ENCODE measurements at regions not wholly inside any gene's neighbourhood (a gene's known extent, or its start where the extent isn't known, plus 50 kb on each side); places are given as distances from the start of the nearest gene placed in this dataset.
A peak's percentile ranks its signal among the peaks of the same experiment; 100 is the strongest.

DNA sequence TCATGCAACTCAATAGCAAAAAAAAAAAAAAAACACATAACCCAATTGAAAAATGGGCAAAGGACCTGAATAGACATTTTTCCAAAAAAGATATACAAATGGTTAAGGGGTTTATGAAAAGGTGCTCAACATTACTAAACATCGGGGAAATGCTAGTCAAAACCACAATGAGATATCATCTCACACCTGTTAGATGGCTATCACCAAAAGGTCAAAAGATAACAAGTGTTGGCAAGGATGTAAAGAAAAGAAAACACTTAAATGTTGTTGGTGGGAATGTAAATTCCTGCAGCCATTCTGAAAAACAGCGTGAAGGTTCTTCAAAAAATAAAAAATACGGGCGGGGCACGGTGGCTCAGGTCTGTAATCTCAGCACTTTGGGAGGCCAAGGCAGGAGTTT, 112.4 kb upstream of the CAB39 start:
- peaks cover 17% of the 10 kb centered on the region for H3K4me1 ChIP-seq (ENCODE audit: low read length)
- no peaks in the 10 kb centered on the region for H4K20me1 ChIP-seq (ENCODE audit: insufficient read depth, low read length)
- no peaks in the 10 kb centered on the region for H3K79me2 ChIP-seq (ENCODE audit: low read length)
- H3K36me3 ChIP-seq (replicated peaks; ENCODE audit: insufficient read depth, low read length): no peaks in the 10 kb centered on the region
- no peak overlapping the region for H3K9ac ChIP-seq (ENCODE audit: low read length)
- H3K27ac ChIP-seq (ENCODE audit: low read length): peak overlapping the region; percentile 4; the same call in 1 of the 2 replicates
- H3F3A ChIP-seq (ENCODE audit: insufficient read depth, low read length): peaks cover 7% of the 10 kb centered on the region
- no peaks in the 10 kb centered on the region for H3K9me2 ChIP-seq (replicated peaks; ENCODE audit: insufficient read depth, low read length)
- H3K27me3 ChIP-seq (replicated peaks; ENCODE audit: insufficient read depth, low read length): no peaks in the 10 kb centered on the region
- H3K9me3 ChIP-seq (replicated peaks; ENCODE audit: insufficient read depth, low read length): no peaks in the 10 kb centered on the region
- H2AFZ ChIP-seq (ENCODE audit: low read length): no peak overlapping the region
- no peak overlapping the region for H3K4me2 ChIP-seq (ENCODE audit: low read depth, low read length)
- no peak for TF ChIP-seq EZH2phosphoT487 (IDR thresholded peaks at IDR 0.05; ENCODE audit: low read length)
- TF ChIP-seq EZH2 (optimal IDR thresholded peaks at IDR 0.05; ENCODE audit: low read depth, low read length): no peak
- TF ChIP-seq, protein P1, sequence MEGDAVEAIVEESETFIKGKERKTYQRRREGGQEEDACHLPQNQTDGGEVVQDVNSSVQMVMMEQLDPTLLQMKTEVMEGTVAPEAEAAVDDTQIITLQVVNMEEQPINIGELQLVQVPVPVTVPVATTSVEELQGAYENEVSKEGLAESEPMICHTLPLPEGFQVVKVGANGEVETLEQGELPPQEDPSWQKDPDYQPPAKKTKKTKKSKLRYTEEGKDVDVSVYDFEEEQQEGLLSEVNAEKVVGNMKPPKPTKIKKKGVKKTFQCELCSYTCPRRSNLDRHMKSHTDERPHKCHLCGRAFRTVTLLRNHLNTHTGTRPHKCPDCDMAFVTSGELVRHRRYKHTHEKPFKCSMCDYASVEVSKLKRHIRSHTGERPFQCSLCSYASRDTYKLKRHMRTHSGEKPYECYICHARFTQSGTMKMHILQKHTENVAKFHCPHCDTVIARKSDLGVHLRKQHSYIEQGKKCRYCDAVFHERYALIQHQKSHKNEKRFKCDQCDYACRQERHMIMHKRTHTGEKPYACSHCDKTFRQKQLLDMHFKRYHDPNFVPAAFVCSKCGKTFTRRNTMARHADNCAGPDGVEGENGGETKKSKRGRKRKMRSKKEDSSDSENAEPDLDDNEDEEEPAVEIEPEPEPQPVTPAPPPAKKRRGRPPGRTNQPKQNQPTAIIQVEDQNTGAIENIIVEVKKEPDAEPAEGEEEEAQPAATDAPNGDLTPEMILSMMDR (IDR thresholded peaks at IDR 0.05; ENCODE audit: low read length): no peak
- H3K4me3 ChIP-seq (ENCODE audit: low read length): no peak overlapping the region
- DNase-seq: peak; percentile 44

DNA sequence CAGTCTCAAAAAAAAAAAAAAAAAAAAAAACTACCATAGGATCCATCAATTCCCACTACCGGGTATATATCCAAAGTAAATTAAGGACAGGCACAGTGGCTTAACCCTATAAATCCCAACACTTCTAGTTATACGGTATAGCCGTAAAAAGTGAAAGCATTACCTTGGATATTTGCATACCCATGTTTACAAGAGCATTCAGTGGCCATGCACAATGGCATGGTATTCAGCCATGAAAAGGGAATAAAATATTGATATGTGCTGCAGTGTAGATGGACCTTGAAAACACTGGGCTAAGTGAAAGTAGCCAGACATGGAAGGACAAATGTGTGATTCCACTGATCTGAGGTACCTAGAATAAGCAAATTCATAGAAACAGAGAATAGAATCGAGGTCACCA, 111.8 kb upstream of the CAB39 start:
- peaks cover 7% of the 10 kb centered on the region for H3F3A ChIP-seq (ENCODE audit: insufficient read depth, low read length)
- peaks cover 17% of the 10 kb centered on the region for H3K4me1 ChIP-seq (ENCODE audit: low read length)
- no peak overlapping the region for H2AFZ ChIP-seq (ENCODE audit: low read length)
- H3K9ac ChIP-seq (ENCODE audit: low read length): no peak overlapping the region
- H3K36me3 ChIP-seq (replicated peaks; ENCODE audit: insufficient read depth, low read length): no peaks in the 10 kb centered on the region
- H3K4me3 ChIP-seq (ENCODE audit: low read length): no peak overlapping the region
- H4K20me1 ChIP-seq (ENCODE audit: insufficient read depth, low read length): no peaks in the 10 kb centered on the region
- H3K79me2 ChIP-seq (ENCODE audit: low read length): no peaks in the 10 kb centered on the region
- H3K9me3 ChIP-seq (replicated peaks; ENCODE audit: insufficient read depth, low read length): no peaks in the 10 kb centered on the region
- H3K9me2 ChIP-seq (replicated peaks; ENCODE audit: insufficient read depth, low read length): no peaks in the 10 kb centered on the region
- TF ChIP-seq, protein P1 (IDR thresholded peaks at IDR 0.05; ENCODE audit: low read length): no peak
- TF ChIP-seq EZH2phosphoT487 (IDR thresholded peaks at IDR 0.05; ENCODE audit: low read length) (no peak), EZH2 (optimal IDR thresholded peaks at IDR 0.05; ENCODE audit: low read depth, low read length) (no peak)
- H3K4me2 ChIP-seq (ENCODE audit: low read depth, low read length): no peak overlapping the region
- H3K27me3 ChIP-seq (replicated peaks; ENCODE audit: insufficient read depth, low read length): no peaks in the 10 kb centered on the region
- DNase-seq: no peak
- no peak overlapping the region for H3K27ac ChIP-seq (ENCODE audit: low read length)

DNA sequence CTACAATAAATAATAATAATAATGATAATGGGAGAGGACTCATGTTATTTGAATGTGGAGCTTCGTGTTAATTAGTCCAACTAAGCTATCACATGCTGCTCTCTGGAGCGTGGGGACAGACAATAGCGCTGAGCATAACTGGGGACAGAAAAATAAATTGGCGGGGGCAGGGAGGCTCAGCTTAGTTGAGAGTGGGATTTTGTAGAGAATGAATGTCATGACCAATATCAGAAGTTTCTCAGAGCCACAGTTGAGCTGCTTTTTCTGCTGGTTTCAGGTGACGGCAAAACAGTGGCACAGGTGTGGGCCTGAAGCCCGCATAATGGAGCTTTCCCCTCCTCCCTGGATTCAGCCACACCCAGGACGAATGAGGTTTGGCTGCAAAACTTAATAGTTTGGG, 111.1 kb upstream of the CAB39 start:
- peaks cover 17% of the 10 kb centered on the region for H3K4me1 ChIP-seq (ENCODE audit: low read length)
- no peaks in the 10 kb centered on the region for H4K20me1 ChIP-seq (ENCODE audit: insufficient read depth, low read length)
- H3F3A ChIP-seq (ENCODE audit: insufficient read depth, low read length): peaks cover 7% of the 10 kb centered on the region
- H3K27me3 ChIP-seq (replicated peaks; ENCODE audit: insufficient read depth, low read length): no peaks in the 10 kb centered on the region
- no peak overlapping the region for H2AFZ ChIP-seq (ENCODE audit: low read length)
- no peak overlapping the region for H3K4me2 ChIP-seq (ENCODE audit: low read depth, low read length)
- no peak overlapping the region for H3K9ac ChIP-seq (ENCODE audit: low read length)
- TF ChIP-seq EZH2phosphoT487 (IDR thresholded peaks at IDR 0.05; ENCODE audit: low read length) (no peak), EZH2 (optimal IDR thresholded peaks at IDR 0.05; ENCODE audit: low read depth, low read length) (no peak)
- TF ChIP-seq, protein P1 (IDR thresholded peaks at IDR 0.05; ENCODE audit: low read length): no peak
- H3K79me2 ChIP-seq (ENCODE audit: low read length): no peaks in the 10 kb centered on the region
- no peaks in the 10 kb centered on the region for H3K9me2 ChIP-seq (replicated peaks; ENCODE audit: insufficient read depth, low read length)
- peak; percentile 17 for DNase-seq
- no peak overlapping the region for H3K27ac ChIP-seq (ENCODE audit: low read length)
- no peak overlapping the region for H3K4me3 ChIP-seq (ENCODE audit: low read length)
- no peaks in the 10 kb centered on the region for H3K9me3 ChIP-seq (replicated peaks; ENCODE audit: insufficient read depth, low read length)
- H3K36me3 ChIP-seq (replicated peaks; ENCODE audit: insufficient read depth, low read length): no peaks in the 10 kb centered on the region

Data from MM.1S (cell line).